SK-MEL-5 (cell line): ENCODE measurements at regions not wholly inside any gene's neighbourhood (a gene's known extent, or its start where the extent isn't known, plus 50 kb on each side); places are given as distances from the start of the nearest gene placed in this dataset.

ENCODE experiments used
- DNase-seq: peaks from one replicate; pipeline ENCODE4 v3.0.0-alpha.2; 2016; ENCODE audit warnings: low read depth, low spot score
- in situ Hi-C: cut with HindIII; loops from 2 replicates; pipeline ENCODE4 v1.10.0; 2016; ENCODE audit warnings: low sequenced_read_pairs, high pct_unique_total_duplicates, low pct_unique_long_range_greater_than_20kb

GRCh38 chr6:146865756-146866379 lies 267.1 kb downstream of the ADGB start:
- DNase-seq = no peak
- in situ Hi-C loops = no loop called here

- in situ Hi-C loops = no loop called here
- DNase-seq = no peak
These were observed 268.1 kb downstream of the ADGB start for GRCh38 chr6:146866731-146867414.

GRCh38 chr6:146868671-146869209 lies 270.0 kb downstream of the ADGB start:
- DNase-seq = no peak
- in situ Hi-C loops = no loop called here

GRCh38 chr6:146870760-146871159 lies 272.0 kb downstream of the ADGB start:
- no peak for DNase-seq
- in situ Hi-C loops = no loop called here

GRCh38 chr6:146871611-146872425 lies 273.0 kb downstream of the ADGB start:
- no peak for DNase-seq
- in situ Hi-C loops = no loop called here

GRCh38 chr6:146872426-146872785 lies 273.6 kb downstream of the ADGB start:
- in situ Hi-C loops = no loop called here
- no peak for DNase-seq

GRCh38 chr6:146874278-146875018 lies 275.7 kb downstream of the ADGB start:
- DNase-seq = no peak
- in situ Hi-C loops = no loop called here

GRCh38 chr6:146875927-146876270 lies 277.1 kb downstream of the ADGB start:
- no peak for DNase-seq
- in situ Hi-C loops = no loop called here

- DNase-seq = no peak
- in situ Hi-C loops = no loop called here
These were observed 277.7 kb downstream of the ADGB start for GRCh38 chr6:146876271-146877151.

GRCh38 chr6:146878168-146878951 lies 279.6 kb downstream of the ADGB start:
- in situ Hi-C loops = no loop called here
- DNase-seq = no peak

- in situ Hi-C loops = no loop called here
- no peak for DNase-seq
These were observed 280.2 kb downstream of the ADGB start for GRCh38 chr6:146878952-146879340.

- DNase-seq = no peak
- in situ Hi-C loops = no loop called here
These were observed 280.8 kb downstream of the ADGB start for GRCh38 chr6:146879406-146880117.

GRCh38 chr6:146881228-146882181 lies 282.7 kb downstream of the ADGB start:
- DNase-seq = no peak
- in situ Hi-C loops = no loop called here

GRCh38 chr6:146883640-146884531 lies 285.1 kb downstream of the ADGB start:
- in situ Hi-C loops = no loop called here
- DNase-seq = no peak
